ENCODE measurements at regions not wholly inside any gene's neighbourhood (a gene's known extent, or its start where the extent isn't known, plus 50 kb on each side); places are given as distances from the start of the nearest gene placed in this dataset.

DNA sequence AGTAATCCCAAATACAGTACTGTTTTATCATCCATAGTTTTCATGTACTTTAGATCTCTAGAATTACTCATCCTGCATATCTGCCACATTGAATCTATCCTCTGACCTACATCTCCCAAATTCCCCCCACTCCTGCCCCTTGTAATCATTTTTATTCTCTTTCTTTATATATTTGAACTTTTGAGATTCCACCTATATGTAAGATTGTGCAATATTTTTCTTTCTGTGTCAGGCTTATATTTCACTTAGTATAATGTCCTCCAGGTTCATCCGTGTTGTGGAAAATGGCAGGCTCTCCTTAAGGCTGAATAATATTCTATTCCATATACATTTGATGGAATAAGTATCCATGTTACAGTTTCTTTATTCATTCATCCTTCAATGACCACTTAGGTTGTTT is 640.4 kb downstream of the POM121L12 start (continued):
- no peak for TF ChIP-seq POLR2AphosphoS5 (IDR thresholded peaks at IDR 0.05; ENCODE audit: low read length)
- TF ChIP-seq BRCA1 (IDR thresholded peaks at IDR 0.05; ENCODE audit: low read depth, low read length): no peak

DNA sequence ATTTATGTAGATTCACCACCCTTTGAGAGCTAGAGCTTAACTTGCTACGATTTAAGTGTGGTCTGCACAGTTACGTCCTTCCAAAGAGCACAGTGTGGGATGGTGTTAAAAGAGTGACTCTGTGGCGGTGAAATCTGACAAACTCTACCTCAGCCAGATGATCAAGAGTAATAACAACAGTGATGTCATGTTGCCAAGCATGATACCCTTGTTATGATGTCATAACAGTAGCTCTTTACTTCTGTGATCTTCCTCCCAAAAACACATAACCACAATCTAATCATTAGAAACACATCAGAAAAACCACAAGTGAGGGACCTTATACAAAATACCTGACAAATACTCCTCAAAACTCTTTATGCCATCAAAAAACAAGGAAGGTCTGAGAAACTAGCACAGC is 649.3 kb downstream of the POM121L12 start:
- no peak for DNase-seq (ENCODE audit: low read depth, low spot score)
- in situ Hi-C loops (cut with MboI): no loop called here
- WGBS (ENCODE audit: insufficient coverage, insufficient replicate concordance, low lambda C conversion rate, missing lambda C conversion rate): 3% methylated on average over 3 of the region's 3 CpGs
- TF ChIP-seq HDAC6 (IDR thresholded peaks at IDR 0.05; ENCODE audit: unreplicated experiment): no peak
- TF ChIP-seq, protein P1, sequence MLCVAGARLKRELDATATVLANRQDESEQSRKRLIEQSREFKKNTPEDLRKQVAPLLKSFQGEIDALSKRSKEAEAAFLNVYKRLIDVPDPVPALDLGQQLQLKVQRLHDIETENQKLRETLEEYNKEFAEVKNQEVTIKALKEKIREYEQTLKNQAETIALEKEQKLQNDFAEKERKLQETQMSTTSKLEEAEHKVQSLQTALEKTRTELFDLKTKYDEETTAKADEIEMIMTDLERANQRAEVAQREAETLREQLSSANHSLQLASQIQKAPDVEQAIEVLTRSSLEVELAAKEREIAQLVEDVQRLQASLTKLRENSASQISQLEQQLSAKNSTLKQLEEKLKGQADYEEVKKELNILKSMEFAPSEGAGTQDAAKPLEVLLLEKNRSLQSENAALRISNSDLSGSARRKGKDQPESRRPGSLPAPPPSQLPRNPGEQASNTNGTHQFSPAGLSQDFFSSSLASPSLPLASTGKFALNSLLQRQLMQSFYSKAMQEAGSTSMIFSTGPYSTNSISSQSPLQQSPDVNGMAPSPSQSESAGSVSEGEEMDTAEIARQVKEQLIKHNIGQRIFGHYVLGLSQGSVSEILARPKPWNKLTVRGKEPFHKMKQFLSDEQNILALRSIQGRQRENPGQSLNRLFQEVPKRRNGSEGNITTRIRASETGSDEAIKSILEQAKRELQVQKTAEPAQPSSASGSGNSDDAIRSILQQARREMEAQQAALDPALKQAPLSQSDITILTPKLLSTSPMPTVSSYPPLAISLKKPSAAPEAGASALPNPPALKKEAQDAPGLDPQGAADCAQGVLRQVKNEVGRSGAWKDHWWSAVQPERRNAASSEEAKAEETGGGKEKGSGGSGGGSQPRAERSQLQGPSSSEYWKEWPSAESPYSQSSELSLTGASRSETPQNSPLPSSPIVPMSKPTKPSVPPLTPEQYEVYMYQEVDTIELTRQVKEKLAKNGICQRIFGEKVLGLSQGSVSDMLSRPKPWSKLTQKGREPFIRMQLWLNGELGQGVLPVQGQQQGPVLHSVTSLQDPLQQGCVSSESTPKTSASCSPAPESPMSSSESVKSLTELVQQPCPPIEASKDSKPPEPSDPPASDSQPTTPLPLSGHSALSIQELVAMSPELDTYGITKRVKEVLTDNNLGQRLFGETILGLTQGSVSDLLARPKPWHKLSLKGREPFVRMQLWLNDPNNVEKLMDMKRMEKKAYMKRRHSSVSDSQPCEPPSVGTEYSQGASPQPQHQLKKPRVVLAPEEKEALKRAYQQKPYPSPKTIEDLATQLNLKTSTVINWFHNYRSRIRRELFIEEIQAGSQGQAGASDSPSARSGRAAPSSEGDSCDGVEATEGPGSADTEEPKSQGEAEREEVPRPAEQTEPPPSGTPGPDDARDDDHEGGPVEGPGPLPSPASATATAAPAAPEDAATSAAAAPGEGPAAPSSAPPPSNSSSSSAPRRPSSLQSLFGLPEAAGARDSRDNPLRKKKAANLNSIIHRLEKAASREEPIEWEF (IDR thresholded peaks at IDR 0.05; ENCODE audit: insufficient replicate concordance, low read depth, low read length): no peak
- TF ChIP-seq, protein P2, sequence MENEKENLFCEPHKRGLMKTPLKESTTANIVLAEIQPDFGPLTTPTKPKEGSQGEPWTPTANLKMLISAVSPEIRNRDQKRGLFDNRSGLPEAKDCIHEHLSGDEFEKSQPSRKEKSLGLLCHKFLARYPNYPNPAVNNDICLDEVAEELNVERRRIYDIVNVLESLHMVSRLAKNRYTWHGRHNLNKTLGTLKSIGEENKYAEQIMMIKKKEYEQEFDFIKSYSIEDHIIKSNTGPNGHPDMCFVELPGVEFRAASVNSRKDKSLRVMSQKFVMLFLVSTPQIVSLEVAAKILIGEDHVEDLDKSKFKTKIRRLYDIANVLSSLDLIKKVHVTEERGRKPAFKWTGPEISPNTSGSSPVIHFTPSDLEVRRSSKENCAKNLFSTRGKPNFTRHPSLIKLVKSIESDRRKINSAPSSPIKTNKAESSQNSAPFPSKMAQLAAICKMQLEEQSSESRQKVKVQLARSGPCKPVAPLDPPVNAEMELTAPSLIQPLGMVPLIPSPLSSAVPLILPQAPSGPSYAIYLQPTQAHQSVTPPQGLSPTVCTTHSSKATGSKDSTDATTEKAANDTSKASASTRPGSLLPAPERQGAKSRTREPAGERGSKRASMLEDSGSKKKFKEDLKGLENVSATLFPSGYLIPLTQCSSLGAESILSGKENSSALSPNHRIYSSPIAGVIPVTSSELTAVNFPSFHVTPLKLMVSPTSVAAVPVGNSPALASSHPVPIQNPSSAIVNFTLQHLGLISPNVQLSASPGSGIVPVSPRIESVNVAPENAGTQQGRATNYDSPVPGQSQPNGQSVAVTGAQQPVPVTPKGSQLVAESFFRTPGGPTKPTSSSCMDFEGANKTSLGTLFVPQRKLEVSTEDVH (IDR thresholded peaks at IDR 0.05; ENCODE audit: low read depth, partially characterized antibody): no peak
- TF ChIP-seq SP1 (IDR thresholded peaks at IDR 0.05; ENCODE audit: low read depth, low read length): no peak
- TF ChIP-seq POLR2AphosphoS2 (IDR thresholded peaks at IDR 0.05; ENCODE audit: low read depth, low read length): no peak
- TF ChIP-seq WRNIP1 (IDR thresholded peaks at IDR 0.05; ENCODE audit: borderline replicate concordance, low read depth, low read length): no peak
- no peak for TF ChIP-seq SMC3 (IDR thresholded peaks at IDR 0.05; ENCODE audit: borderline replicate concordance, low read length)
- no peak for TF ChIP-seq NR2C1 (IDR thresholded peaks at IDR 0.05)
- no peak for TF ChIP-seq TCF3 (IDR thresholded peaks at IDR 0.05; ENCODE audit: borderline replicate concordance, insufficient read depth, low read depth, low read length)
- no peak for TF ChIP-seq DPF2 (IDR thresholded peaks at IDR 0.05)
- no peak for TF ChIP-seq TAF1 (IDR thresholded peaks at IDR 0.05; ENCODE audit: borderline replicate concordance, low read depth, low read length)
- no peak for TF ChIP-seq EP300 (IDR thresholded peaks at IDR 0.05; ENCODE audit: borderline replicate concordance in 1 of 2, control insufficient read depth in 1 of 2, low read depth in 2 of 2, low read length in 2 of 2)
- TF ChIP-seq HDGF (IDR thresholded peaks at IDR 0.05): no peak
- TF ChIP-seq TBL1XR1 (IDR thresholded peaks at IDR 0.05; ENCODE audit: low read depth, low read length): no peak
- TF ChIP-seq CHD4 (IDR thresholded peaks at IDR 0.05): no peak
- TF ChIP-seq IKZF2 (IDR thresholded peaks at IDR 0.05): no peak

More for the DNA sequence above, 649.3 kb downstream of the POM121L12 start:
- Histone ChIP-seq H3K79me2 (ENCODE audit: control insufficient read depth, insufficient read depth, low read length) (no peaks in the 10 kb centered on the region), H3K36me3 (ENCODE audit: control insufficient read depth in 2 of 2, insufficient read depth in 2 of 2, low read length in 1 of 2) (no peaks in the 10 kb centered on the region), H3K27me3 (replicated peaks in 1 of 2; ENCODE audit: control insufficient read depth in 2 of 2, insufficient read depth in 2 of 2, low read length in 1 of 2) (no peaks in the 10 kb centered on the region), H3K4me3 (no peak overlapping the region), H3K4me2 (ENCODE audit: control insufficient read depth, insufficient read depth) (no peak overlapping the region), H3K4me1 (ENCODE audit: control insufficient read depth, insufficient read depth, low read length) (no peaks in the 10 kb centered on the region), H3K9me3 (replicated peaks; ENCODE audit: control insufficient read depth, insufficient read depth, low read length) (no peaks in the 10 kb centered on the region), H2AFZ (ENCODE audit: control insufficient read depth, low read depth, low read length) (no peak overlapping the region; the same call in 1 of the 2 replicates), H3K27ac (ENCODE audit: control insufficient read depth, insufficient read depth) (no peak overlapping the region), H4K20me1 (ENCODE audit: control insufficient read depth, insufficient read depth) (no peaks in the 10 kb centered on the region), H3K9ac (ENCODE audit: control insufficient read depth, insufficient read depth, low read length) (no peak overlapping the region)
- ChIA-PET CTCF (no interaction called here), SMC1A (ENCODE audit: uncharacterized antibody, unreplicated experiment) (no interaction called here), RAD21 (ENCODE audit: unreplicated experiment) (no interaction called here), POLR2A (no interaction called here)
- ATAC-seq: no peak
- intact Hi-C loops (cut with micrococcal nuclease; ENCODE audit: unreplicated experiment): no loop called here
- no peak for FAIRE-seq
- no TSS peak for BruUV-seq (replicated peaks)

Data from GM12878 (cell line).